Activated T-cell treated with anti-CD3 and anti-CD28 coated beads, Interleukin-2, amount 50 U/mL, for 24 hours (primary cell): ENCODE measurements at regions not wholly inside any gene's neighbourhood (a gene's known extent, or its start where the extent isn't known, plus 50 kb on each side); places are given as distances from the start of the nearest gene placed in this dataset.

Source experiments
- DNase-seq: peaks from one replicate; pipeline ENCODE4 v3.0.0-alpha.2; 2020
- H3K27ac Mint-ChIP-seq: 2 replicates; pipeline ENCODE4 v1.8.0; 2020; ENCODE audit warnings: mild to moderate bottlenecking, mixed read lengths
- H3K27me3 Mint-ChIP-seq: 2 replicates; pipeline ENCODE4 v1.8.0; 2020; ENCODE audit warnings: mixed read lengths
- H3K36me3 Mint-ChIP-seq: 2 replicates; pipeline ENCODE4 v1.8.0; 2020; ENCODE audit warnings: low read depth, mixed read lengths
- H3K4me1 Mint-ChIP-seq: 2 replicates; pipeline ENCODE4 v1.8.0; 2020; ENCODE audit warnings: low read depth, mixed read lengths
- H3K4me3 Mint-ChIP-seq: 2 replicates; pipeline ENCODE4 v1.8.0; 2020; ENCODE audit warnings: mild to moderate bottlenecking, moderate library complexity, mixed read lengths
- H3K9me3 Mint-ChIP-seq: 2 replicates; pipeline ENCODE4 v1.8.0; 2020; ENCODE audit warnings: mixed read lengths

DNA sequence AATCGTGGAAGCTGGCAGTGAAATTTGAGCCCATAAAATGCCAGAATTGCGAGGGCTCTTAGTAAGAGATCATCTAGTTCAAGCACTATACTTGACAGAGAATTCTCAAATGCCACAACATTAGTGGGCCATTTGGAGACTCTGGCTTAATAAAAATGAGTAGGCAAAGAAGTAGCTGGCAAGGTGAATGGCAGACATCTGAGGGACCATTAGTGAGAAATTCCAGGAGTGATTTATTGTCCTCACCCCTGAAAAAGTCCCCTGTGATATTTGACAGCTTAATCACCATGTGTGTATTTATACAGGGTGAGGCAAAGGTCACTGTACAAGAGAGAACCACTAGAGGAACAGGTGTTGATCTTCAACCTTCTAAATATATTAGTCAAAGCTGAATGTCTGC lies 207.5 kb downstream of the CHRDL1 start:
- no peak for DNase-seq
- Mint-ChIP-seq H3K36me3 (no peaks in the 10 kb centered on the region), H3K27ac (no peak overlapping the region), H3K4me1 (no peaks in the 10 kb centered on the region), H3K9me3 (no peaks in the 10 kb centered on the region), H3K27me3 (peaks cover 36% of the 10 kb centered on the region), H3K4me3 (no peak overlapping the region)

DNA sequence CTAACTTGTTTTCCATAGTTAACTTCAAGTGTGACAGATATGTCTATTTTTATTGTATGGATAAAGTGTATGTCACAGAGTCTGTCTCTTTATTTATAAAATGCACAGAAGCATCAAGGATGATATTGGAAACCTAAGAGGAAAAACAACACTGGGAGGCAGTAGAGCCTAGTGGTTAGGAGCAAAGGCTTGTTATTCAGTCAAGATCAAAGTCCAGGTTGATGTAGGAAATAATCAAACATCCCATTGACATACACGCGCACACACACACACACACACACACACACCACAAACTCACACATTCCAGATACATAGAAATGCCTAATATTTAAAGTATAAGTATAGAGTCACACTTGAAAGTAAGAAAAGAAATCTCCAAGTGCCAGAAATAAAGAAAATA lies 206.8 kb downstream of the CHRDL1 start:
- H3K27ac Mint-ChIP-seq, result no peak overlapping the region
- no peaks in the 10 kb centered on the region for H3K4me1 Mint-ChIP-seq
- H3K36me3 Mint-ChIP-seq, result no peaks in the 10 kb centered on the region
- peaks cover 32% of the 10 kb centered on the region for H3K27me3 Mint-ChIP-seq
- no peak for DNase-seq
- H3K4me3 Mint-ChIP-seq, result no peak overlapping the region
- H3K9me3 Mint-ChIP-seq, result no peaks in the 10 kb centered on the region

DNA sequence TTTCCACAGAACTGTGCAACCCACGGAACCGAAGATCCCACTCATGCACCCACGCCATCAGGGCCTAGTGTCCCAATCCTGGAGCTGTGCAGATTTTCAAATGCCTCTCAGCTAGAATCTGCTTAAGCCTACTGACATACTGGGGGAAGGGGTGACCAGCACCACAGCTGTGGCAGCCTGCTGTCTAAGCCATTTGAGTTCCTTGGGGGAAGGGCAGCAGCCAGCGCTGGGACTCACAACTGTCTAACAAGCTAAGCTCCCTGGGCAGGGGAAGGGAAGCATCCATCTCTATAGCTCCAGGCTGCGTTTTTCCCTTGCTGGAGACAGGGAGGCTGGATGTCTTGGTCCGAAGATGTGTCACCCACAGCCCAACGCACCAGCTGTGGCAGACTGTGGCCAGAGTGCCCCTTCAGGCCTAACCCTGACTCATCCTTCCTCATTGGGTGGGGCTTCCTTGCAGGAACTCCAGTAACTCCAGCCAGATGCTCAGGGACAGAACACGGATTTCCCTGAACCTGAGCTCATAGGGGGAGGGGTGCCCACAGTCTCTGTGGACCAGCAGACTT lies 194.8 kb downstream of the CHRDL1 start:
- Mint-ChIP-seq H3K27ac (no peak overlapping the region), H3K27me3 (peaks cover 17% of the 10 kb centered on the region), H3K9me3 (peaks cover 3% of the 10 kb centered on the region), H3K4me1 (no peaks in the 10 kb centered on the region), H3K4me3 (no peak overlapping the region), H3K36me3 (no peaks in the 10 kb centered on the region)
- DNase-seq, result no peak

DNA sequence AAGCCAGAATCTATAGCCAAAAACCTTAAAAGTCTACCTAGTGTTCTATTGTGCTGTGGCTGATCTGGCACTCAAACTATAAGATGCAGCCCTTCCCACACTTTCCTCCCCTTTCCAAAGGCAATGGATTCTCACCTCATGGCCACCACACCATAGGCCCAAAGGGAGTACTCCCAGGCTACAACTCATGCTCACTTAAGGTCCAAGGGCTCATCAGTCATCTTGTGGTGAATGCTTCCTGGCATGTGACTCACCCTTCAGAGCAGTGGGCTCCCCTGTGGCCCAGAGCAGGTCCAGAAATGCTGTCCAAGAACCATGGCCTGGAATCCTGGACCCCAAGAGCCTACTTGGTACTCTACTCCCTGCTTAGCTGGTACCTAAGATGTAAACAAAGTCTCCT lies 181.0 kb downstream of the CHRDL1 start:
- no peaks in the 10 kb centered on the region for H3K36me3 Mint-ChIP-seq
- no peaks in the 10 kb centered on the region for H3K9me3 Mint-ChIP-seq
- H3K27ac Mint-ChIP-seq, result no peak overlapping the region
- no peaks in the 10 kb centered on the region for H3K4me1 Mint-ChIP-seq
- no peak overlapping the region for H3K4me3 Mint-ChIP-seq
- no peak for DNase-seq
- peaks cover 8% of the 10 kb centered on the region for H3K27me3 Mint-ChIP-seq
